K562 (cell line): ENCODE measurements at regions not wholly inside any gene's neighbourhood (a gene's known extent, or its start where the extent isn't known, plus 50 kb on each side); places are given as distances from the start of the nearest gene placed in this dataset.

Source experiments
- DNMT1 ChIP-seq: fragments of 450-650 bp; IDR thresholded peaks from 2 replicates; pipeline ENCODE4 v1.6.1; 2016; ENCODE audit warnings: antibody characterized with exemption, mild to moderate bottlenecking
- NONO ChIP-seq, 2 experiments: fragments of 200-400 bp in 1 of 2; fragments of 450-650 bp in 1 of 2; formaldehyde crosslinking in 1 of 2; IDR thresholded peaks; 2 replicates each; pipeline ENCODE4 v1.6.1; 2017; ENCODE audit warnings: low read depth in 2 of 2, mild to moderate bottlenecking in 2 of 2, moderate library complexity in 2 of 2, low read length in 1 of 2
- SMARCC2 ChIP-seq: fragments of 450-650 bp; IDR thresholded peaks from 2 replicates; pipeline ENCODE4 v1.6.1; 2017; ENCODE audit warnings: antibody characterized with exemption, moderate library complexity, mild to moderate bottlenecking, low read depth
- ZNF644 ChIP-seq: fragments of 200-800 bp; sonication (Bioruptor generic); IDR thresholded peaks from 2 replicates; pipeline ENCODE4 v1.6.1; 2016; ENCODE audit warnings: low read depth, missing genetic modification characterization, missing compliant biosample characterization
- TF ChIP-seq, protein P1 (sequence below): fragments of 250-450 bp; sonication (Bioruptor Pico); IDR thresholded peaks from 2 replicates; pipeline ENCODE4 v1.4.0; 2020
- TF ChIP-seq, protein P2 (sequence below), 2 experiments: fragments of 450-650 bp; IDR thresholded peaks; 2 replicates each; pipeline ENCODE4 v1.6.1; 2018; ENCODE audit warnings: mild to moderate bottlenecking in 2 of 2, low read depth in 1 of 2; ENCODE audit not compliant: partially characterized antibody in 2 of 2
- TF ChIP-seq, protein P3 (sequence below): fragments of 450-650 bp; IDR thresholded peaks from 2 replicates; pipeline ENCODE4 v1.6.1; 2016; ENCODE audit warnings: low read depth

DNA sequence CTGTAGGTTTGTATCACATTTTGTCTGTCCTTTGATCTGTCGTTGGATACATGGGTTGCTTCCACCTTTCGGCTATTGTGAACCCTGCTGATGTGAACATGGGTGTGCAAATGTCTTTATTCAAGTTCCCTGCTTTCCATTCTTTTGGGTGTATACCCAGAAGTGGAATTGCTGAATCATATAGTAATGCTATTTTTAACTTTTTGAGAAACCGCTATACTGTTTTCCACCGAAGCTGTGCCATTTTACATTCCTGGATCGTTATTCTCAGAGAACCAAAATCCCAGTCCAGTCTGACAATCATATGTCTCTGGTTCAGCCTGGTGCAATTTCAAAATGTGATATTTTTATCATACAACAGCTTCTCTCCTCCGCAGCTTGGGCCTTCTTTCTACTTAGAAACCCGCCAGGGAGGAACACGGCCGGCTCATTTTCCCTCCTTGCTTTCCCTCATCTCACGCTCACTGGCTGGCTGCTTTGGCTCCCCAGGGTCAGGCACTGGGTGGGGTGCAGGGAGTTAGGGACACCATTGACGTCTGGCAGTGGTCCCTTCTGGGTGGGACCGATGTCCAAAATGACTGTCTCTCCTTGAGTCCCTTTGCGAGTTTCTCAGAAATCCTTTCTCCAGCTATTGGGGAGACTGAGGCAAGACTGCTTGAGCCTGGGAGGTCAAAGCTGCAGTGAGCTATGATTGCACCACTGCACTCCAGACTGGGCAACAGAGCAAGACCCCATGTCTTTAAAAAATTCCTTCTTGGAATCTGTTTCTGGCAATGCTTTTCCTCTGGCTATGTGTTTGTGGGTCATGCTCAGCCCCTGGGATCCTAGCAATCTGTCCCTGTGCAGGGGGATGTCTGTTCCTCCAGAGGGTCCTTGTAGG, 73.5 kb upstream of the AKT3 start (continued):
- TF ChIP-seq, protein P1, sequence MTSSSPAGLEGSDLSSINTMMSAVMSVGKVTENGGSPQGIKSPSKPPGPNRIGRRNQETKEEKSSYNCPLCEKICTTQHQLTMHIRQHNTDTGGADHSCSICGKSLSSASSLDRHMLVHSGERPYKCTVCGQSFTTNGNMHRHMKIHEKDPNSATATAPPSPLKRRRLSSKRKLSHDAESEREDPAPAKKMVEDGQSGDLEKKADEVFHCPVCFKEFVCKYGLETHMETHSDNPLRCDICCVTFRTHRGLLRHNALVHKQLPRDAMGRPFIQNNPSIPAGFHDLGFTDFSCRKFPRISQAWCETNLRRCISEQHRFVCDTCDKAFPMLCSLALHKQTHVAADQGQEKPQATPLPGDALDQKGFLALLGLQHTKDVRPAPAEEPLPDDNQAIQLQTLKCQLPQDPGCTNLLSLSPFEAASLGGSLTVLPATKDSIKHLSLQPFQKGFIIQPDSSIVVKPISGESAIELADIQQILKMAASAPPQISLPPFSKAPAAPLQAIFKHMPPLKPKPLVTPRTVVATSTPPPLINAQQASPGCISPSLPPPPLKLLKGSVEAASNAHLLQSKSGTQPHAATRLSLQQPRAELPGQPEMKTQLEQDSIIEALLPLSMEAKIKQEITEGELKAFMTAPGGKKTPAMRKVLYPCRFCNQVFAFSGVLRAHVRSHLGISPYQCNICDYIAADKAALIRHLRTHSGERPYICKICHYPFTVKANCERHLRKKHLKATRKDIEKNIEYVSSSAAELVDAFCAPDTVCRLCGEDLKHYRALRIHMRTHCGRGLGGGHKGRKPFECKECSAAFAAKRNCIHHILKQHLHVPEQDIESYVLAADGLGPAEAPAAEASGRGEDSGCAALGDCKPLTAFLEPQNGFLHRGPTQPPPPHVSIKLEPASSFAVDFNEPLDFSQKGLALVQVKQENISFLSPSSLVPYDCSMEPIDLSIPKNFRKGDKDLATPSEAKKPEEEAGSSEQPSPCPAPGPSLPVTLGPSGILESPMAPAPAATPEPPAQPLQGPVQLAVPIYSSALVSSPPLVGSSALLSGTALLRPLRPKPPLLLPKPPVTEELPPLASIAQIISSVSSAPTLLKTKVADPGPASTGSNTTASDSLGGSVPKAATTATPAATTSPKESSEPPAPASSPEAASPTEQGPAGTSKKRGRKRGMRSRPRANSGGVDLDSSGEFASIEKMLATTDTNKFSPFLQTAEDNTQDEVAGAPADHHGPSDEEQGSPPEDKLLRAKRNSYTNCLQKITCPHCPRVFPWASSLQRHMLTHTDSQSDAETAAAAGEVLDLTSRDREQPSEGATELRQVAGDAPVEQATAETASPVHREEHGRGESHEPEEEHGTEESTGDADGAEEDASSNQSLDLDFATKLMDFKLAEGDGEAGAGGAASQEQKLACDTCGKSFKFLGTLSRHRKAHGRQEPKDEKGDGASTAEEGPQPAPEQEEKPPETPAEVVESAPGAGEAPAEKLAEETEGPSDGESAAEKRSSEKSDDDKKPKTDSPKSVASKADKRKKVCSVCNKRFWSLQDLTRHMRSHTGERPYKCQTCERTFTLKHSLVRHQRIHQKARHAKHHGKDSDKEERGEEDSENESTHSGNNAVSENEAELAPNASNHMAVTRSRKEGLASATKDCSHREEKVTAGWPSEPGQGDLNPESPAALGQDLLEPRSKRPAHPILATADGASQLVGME (CRISPR knock-in tag): no peak
- TF ChIP-seq, protein P2, sequence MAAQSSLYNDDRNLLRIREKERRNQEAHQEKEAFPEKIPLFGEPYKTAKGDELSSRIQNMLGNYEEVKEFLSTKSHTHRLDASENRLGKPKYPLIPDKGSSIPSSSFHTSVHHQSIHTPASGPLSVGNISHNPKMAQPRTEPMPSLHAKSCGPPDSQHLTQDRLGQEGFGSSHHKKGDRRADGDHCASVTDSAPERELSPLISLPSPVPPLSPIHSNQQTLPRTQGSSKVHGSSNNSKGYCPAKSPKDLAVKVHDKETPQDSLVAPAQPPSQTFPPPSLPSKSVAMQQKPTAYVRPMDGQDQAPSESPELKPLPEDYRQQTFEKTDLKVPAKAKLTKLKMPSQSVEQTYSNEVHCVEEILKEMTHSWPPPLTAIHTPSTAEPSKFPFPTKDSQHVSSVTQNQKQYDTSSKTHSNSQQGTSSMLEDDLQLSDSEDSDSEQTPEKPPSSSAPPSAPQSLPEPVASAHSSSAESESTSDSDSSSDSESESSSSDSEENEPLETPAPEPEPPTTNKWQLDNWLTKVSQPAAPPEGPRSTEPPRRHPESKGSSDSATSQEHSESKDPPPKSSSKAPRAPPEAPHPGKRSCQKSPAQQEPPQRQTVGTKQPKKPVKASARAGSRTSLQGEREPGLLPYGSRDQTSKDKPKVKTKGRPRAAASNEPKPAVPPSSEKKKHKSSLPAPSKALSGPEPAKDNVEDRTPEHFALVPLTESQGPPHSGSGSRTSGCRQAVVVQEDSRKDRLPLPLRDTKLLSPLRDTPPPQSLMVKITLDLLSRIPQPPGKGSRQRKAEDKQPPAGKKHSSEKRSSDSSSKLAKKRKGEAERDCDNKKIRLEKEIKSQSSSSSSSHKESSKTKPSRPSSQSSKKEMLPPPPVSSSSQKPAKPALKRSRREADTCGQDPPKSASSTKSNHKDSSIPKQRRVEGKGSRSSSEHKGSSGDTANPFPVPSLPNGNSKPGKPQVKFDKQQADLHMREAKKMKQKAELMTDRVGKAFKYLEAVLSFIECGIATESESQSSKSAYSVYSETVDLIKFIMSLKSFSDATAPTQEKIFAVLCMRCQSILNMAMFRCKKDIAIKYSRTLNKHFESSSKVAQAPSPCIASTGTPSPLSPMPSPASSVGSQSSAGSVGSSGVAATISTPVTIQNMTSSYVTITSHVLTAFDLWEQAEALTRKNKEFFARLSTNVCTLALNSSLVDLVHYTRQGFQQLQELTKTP (IDR thresholded peaks at IDR 0.05; ENCODE audit: low read depth in 1 of 2, partially characterized antibody in 2 of 2): no peak
- TF ChIP-seq ZNF644 (tag) (no peak), SMARCC2 (no peak), DNMT1 (no peak), NONO (IDR thresholded peaks at IDR 0.05; ENCODE audit: low read depth in 2 of 2, low read length in 1 of 2) (no peak)
- TF ChIP-seq, protein P3, sequence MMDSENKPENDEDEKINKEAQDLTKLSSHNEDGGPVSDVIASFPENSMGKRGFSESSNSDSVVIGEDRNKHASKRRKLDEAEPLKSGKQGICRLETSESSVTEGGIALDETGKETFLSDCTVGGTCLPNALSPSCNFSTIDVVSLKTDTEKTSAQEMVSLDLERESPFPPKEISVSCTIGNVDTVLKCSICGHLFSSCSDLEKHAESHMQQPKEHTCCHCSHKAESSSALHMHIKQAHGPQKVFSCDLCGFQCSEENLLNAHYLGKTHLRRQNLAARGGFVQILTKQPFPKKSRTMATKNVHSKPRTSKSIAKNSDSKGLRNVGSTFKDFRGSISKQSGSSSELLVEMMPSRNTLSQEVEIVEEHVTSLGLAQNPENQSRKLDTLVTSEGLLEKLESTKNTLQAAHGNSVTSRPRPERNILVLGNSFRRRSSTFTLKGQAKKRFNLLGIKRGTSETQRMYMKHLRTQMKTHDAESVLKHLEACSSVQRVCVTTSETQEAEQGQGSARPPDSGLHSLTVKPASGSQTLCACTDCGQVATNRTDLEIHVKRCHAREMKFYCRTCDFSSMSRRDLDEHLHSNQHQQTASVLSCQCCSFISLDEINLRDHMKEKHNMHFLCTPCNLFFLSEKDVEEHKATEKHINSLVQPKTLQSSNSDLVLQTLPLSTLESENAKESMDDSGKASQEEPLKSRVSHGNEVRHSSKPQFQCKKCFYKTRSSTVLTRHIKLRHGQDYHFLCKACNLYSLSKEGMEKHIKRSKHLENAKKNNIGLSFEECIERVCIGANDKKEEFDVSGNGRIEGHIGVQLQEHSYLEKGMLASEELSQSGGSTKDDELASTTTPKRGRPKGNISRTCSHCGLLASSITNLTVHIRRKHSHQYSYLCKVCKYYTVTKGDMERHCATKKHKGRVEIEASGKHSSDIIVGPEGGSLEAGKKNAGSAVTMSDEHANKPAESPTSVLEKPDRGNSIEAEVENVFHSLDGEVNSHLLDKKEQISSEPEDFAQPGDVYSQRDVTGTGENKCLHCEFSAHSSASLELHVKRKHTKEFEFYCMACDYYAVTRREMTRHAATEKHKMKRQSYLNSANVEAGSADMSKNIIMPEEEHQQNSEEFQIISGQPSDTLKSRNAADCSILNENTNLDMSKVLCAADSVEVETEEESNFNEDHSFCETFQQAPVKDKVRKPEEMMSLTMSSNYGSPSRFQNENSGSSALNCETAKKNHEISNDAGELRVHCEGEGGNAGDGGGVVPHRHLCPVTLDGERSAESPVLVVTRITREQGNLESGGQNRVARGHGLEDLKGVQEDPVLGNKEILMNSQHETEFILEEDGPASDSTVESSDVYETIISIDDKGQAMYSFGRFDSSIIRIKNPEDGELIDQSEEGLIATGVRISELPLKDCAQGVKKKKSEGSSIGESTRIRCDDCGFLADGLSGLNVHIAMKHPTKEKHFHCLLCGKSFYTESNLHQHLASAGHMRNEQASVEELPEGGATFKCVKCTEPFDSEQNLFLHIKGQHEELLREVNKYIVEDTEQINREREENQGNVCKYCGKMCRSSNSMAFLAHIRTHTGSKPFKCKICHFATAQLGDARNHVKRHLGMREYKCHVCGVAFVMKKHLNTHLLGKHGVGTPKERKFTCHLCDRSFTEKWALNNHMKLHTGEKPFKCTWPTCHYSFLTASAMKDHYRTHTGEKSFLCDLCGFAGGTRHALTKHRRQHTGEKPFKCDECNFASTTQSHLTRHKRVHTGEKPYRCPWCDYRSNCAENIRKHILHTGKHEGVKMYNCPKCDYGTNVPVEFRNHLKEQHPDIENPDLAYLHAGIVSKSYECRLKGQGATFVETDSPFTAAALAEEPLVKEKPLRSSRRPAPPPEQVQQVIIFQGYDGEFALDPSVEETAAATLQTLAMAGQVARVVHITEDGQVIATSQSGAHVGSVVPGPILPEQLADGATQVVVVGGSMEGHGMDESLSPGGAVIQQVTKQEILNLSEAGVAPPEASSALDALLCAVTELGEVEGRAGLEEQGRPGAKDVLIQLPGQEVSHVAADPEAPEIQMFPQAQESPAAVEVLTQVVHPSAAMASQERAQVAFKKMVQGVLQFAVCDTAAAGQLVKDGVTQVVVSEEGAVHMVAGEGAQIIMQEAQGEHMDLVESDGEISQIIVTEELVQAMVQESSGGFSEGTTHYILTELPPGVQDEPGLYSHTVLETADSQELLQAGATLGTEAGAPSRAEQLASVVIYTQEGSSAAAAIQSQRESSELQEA: no peak
